Thyroid gland (tissue), 4 donors: ENCODE measurements at regions not wholly inside any gene's neighbourhood (a gene's known extent, or its start where the extent isn't known, plus 50 kb on each side); places are given as distances from the start of the nearest gene placed in this dataset.

ENCODE experiments used
- DNase-seq, 2 donors: peaks; one replicate each; pipeline ENCODE4 v3.0.0-alpha.2; 2019
- H3K27ac ChIP-seq, 3 donors: fragments of 200-600 bp; sonication (generic); 1 replicate in 2 of 3; 2 replicates in 1 of 3; pipeline ENCODE4 v1.5.1; 2016 to 2019; ENCODE audit warnings: mild to moderate bottlenecking in 1 of 3, moderate library complexity in 1 of 3
- H3K27me3 ChIP-seq: fragments of 200-600 bp; sonication (generic); one replicate; pipeline ENCODE4 v1.5.1; 2019
- H3K36me3 ChIP-seq, 2 donors: fragments of 200-600 bp; sonication (generic); one replicate each; pipeline ENCODE4 v1.5.1; 2016 to 2019
- H3K4me1 ChIP-seq, 2 donors: fragments of 200-600 bp; sonication (generic); one replicate each; pipeline ENCODE4 v1.5.1; 2017 to 2019
- H3K4me3 ChIP-seq, 3 donors: fragments of 200-600 bp; sonication (generic); replicated peaks in 1 of 3; 1 replicate in 2 of 3; 2 replicates in 1 of 3; pipeline ENCODE4 v1.5.1; 2016; ENCODE audit warnings: mild to moderate bottlenecking in 1 of 3
- H3K9me3 ChIP-seq: fragments of 200-600 bp; sonication (generic); one replicate; pipeline ENCODE4 v1.5.1; 2017
- POLR2A ChIP-seq, 2 donors: fragments of 450-650 bp; IDR thresholded peaks; one replicate each; pipeline ENCODE4 v1.6.1; 2017; ENCODE audit warnings: antibody characterized with exemption in 2 of 2, mild to moderate bottlenecking in 2 of 2, moderate library complexity in 1 of 2
- WGBS, 2 donors: methylation state at CpG; one replicate each; pipeline ENCODE4 v1.1.5; 2017; 5-methylcytosine and 5-hydroxymethylcytosine counted together
- intact Hi-C: fragments of 100-400 bp; cut with DNase I; formaldehyde crosslinking; loops from one replicate; pipeline ENCODE4 v1.15.1; 2023
- TF ChIP-seq, protein P1 (sequence below), 6 experiments: fragments of 200-600 bp in 3 of 6; fragments of 450-650 bp in 3 of 6; sonication (generic) in 3 of 6; IDR thresholded peaks; one replicate each; pipeline ENCODE4 v1.5.1; 2016 to 2019; ENCODE audit warnings: antibody characterized with exemption in 6 of 6, mild to moderate bottlenecking in 2 of 6, inconsistent platforms in 1 of 6, moderate library complexity in 1 of 6

DNA sequence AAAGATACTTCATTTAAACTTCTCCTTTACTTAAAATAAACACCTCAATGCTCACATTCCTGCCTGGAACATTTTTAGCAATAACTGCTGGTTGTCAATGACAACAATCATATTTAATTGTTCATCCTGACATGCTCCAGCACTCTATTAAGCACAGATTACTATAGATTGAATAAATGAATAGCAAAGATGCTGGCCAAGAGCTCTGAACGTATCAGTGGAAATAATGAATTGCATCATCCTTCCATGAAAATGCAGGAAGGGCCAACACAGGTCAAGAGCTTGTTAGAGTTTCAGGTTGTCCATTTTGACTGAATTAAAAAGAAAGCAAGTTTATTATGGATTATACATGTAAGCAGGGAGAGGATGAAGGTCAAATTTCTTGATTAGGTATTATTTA, 994.0 kb downstream of the TSN start:
- no peaks in the 10 kb centered on the region for H3K4me1 ChIP-seq
- H3K4me3 ChIP-seq = no peak overlapping the region
- no peaks in the 10 kb centered on the region for H3K27me3 ChIP-seq
- 36 to 43% methylated on average over 1 of the region's 1 CpG for WGBS, 2 donors
- intact Hi-C loops = no loop called here
- no peaks in the 10 kb centered on the region for H3K36me3 ChIP-seq
- TF ChIP-seq, protein P1, sequence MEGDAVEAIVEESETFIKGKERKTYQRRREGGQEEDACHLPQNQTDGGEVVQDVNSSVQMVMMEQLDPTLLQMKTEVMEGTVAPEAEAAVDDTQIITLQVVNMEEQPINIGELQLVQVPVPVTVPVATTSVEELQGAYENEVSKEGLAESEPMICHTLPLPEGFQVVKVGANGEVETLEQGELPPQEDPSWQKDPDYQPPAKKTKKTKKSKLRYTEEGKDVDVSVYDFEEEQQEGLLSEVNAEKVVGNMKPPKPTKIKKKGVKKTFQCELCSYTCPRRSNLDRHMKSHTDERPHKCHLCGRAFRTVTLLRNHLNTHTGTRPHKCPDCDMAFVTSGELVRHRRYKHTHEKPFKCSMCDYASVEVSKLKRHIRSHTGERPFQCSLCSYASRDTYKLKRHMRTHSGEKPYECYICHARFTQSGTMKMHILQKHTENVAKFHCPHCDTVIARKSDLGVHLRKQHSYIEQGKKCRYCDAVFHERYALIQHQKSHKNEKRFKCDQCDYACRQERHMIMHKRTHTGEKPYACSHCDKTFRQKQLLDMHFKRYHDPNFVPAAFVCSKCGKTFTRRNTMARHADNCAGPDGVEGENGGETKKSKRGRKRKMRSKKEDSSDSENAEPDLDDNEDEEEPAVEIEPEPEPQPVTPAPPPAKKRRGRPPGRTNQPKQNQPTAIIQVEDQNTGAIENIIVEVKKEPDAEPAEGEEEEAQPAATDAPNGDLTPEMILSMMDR (IDR thresholded peaks at IDR 0.05) = no peak
- no peak for TF ChIP-seq POLR2A (IDR thresholded peaks at IDR 0.05)
- no peak for DNase-seq
- no peaks in the 10 kb centered on the region for H3K9me3 ChIP-seq
- H3K27ac ChIP-seq = no peak overlapping the region

DNA sequence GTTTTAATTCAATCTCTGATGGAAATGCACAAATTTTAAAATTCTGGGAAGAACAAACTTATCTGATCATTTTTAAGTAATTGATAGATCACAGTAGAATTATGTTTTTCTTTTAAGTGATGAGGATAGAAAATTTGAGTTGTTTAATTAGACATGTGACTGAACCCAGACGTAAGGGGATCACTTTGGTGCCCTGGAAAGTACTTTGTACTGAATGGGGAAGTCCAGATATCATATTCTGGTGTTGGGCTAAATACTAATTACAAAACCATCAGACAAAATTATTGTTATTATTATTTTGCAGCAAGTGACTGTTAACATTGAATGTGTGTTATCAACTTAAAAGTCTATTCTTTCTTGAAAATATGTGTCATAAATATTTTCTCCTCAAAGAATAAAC, 994.6 kb downstream of the TSN start:
- no peak overlapping the region for H3K4me3 ChIP-seq
- TF ChIP-seq, protein P1 (IDR thresholded peaks at IDR 0.05) = no peak
- intact Hi-C loops = no loop called here

DNA sequence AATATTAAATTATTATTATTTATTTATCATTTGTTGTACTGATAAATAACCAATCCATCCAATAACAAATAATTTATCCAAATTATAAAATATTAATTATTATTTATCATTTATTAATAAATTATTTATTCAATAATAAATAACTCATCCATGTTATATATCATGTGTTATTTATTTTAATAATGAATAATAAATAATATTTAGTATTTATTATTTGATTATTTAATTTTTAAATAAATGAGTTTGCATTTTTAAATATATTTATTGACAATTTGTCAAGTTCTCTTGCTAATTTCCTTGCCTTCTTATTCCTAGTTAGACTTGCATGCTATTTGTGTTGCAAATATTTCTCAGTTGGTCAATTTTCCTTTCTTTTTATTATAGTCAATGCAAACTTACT, 995.4 kb downstream of the TSN start:
- H3K27ac ChIP-seq = no peak overlapping the region
- no peak for DNase-seq
- TF ChIP-seq, protein P1 (IDR thresholded peaks at IDR 0.05) = no peak
- no peak for TF ChIP-seq POLR2A (IDR thresholded peaks at IDR 0.05)
- H3K4me1 ChIP-seq = no peaks in the 10 kb centered on the region
- H3K9me3 ChIP-seq = no peaks in the 10 kb centered on the region
- H3K4me3 ChIP-seq = no peak overlapping the region
- no peaks in the 10 kb centered on the region for H3K27me3 ChIP-seq
- no peaks in the 10 kb centered on the region for H3K36me3 ChIP-seq
- intact Hi-C loops = no loop called here

More for the DNA sequence above, 994.6 kb downstream of the TSN start:
- DNase-seq = no peak
- H3K9me3 ChIP-seq = no peaks in the 10 kb centered on the region
- H3K27ac ChIP-seq = no peak overlapping the region
- H3K36me3 ChIP-seq = no peaks in the 10 kb centered on the region
- H3K4me1 ChIP-seq = no peaks in the 10 kb centered on the region
- 80 to 84% methylated on average over 1 of the region's 1 CpG for WGBS, 2 donors
- no peaks in the 10 kb centered on the region for H3K27me3 ChIP-seq

DNA sequence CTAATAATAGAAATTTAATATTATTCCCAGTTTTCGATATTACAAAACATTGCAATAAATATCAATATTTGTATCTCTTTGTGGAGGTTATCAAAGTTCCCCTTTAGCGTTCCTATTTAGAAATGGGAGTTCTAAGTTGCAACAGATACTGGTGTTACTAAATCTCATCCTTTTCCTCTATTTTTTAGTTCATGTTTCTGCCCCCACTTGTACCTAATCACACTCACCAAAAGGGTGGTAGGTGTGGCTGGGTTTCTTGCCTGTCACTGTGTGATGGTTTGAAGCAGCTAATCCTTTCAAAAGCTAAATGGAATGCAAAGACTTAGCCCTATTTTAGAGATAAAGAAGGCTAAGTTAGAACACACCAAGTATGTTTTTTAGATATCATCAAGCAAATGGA, 997.9 kb downstream of the TSN start:
- intact Hi-C loops = no loop called here
- Histone ChIP-seq H3K9me3 (no peaks in the 10 kb centered on the region), H3K4me3 (no peak overlapping the region), H3K36me3 (no peaks in the 10 kb centered on the region), H3K27ac (no peak overlapping the region), H3K4me1 (no peaks in the 10 kb centered on the region), H3K27me3 (no peaks in the 10 kb centered on the region)
- 91 to 94% methylated on average over 2 of the region's 2 CpGs for WGBS, 2 donors
- TF ChIP-seq, protein P1 (IDR thresholded peaks at IDR 0.05) = no peak
- TF ChIP-seq POLR2A (IDR thresholded peaks at IDR 0.05) = no peak
- DNase-seq = no peak

DNA sequence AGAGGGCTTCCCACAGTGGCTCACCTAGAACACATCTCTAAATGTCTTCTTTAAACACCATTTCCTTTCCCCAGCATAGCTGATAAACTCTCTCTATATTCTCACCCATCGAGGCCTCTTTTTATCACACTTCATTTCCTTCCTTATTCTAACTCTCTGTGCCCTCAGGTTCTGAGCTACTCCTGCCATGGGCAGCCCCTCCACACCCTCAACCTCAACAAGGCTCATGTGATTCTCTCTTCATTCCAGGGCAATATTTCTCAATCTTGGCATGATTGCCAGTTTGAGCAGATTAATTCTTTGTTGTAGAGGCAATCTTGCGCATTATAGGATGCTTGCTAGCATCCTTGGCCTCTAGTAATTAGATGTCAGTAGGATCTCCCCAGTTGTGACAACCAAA, 999.1 kb downstream of the TSN start:
- 84 to 90% methylated on average over 2 of the region's 2 CpGs for WGBS, 2 donors

More for the DNA sequence above, 999.1 kb downstream of the TSN start:
- Histone ChIP-seq H3K4me1 (no peaks in the 10 kb centered on the region), H3K36me3 (no peaks in the 10 kb centered on the region), H3K9me3 (no peaks in the 10 kb centered on the region), H3K27me3 (no peaks in the 10 kb centered on the region), H3K27ac (no peak overlapping the region), H3K4me3 (no peak overlapping the region)
- DNase-seq = no peak
- TF ChIP-seq, protein P1 (IDR thresholded peaks at IDR 0.05) = no peak
- no peak for TF ChIP-seq POLR2A (IDR thresholded peaks at IDR 0.05)
- intact Hi-C loops = no loop called here
